ENCODE measurements at regions not wholly inside any gene's neighbourhood (a gene's known extent, or its start where the extent isn't known, plus 50 kb on each side); places are given as distances from the start of the nearest gene placed in this dataset.

DNA sequence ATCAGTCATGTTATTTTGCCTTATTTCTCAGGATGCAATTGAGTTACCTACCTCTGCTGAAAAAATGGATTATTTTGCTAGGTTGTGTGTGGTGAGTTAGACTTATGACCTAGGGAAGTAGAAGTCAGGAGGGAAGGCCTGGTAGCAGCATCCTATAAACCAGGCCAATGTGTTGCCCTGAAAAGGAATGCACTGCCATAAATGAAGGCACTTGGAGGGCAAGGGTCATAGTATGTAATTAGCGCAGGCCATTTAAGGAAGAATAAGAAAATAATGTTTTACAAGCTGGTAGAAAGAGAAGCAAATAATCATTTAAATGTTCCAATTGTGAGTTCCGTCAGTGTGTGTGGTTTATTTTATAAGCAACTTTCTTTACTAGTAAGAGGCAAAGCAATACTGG is 698.8 kb downstream of the KCNJ2 start:
- no peak for DNase-seq (ENCODE audit: low spot score)

DNA sequence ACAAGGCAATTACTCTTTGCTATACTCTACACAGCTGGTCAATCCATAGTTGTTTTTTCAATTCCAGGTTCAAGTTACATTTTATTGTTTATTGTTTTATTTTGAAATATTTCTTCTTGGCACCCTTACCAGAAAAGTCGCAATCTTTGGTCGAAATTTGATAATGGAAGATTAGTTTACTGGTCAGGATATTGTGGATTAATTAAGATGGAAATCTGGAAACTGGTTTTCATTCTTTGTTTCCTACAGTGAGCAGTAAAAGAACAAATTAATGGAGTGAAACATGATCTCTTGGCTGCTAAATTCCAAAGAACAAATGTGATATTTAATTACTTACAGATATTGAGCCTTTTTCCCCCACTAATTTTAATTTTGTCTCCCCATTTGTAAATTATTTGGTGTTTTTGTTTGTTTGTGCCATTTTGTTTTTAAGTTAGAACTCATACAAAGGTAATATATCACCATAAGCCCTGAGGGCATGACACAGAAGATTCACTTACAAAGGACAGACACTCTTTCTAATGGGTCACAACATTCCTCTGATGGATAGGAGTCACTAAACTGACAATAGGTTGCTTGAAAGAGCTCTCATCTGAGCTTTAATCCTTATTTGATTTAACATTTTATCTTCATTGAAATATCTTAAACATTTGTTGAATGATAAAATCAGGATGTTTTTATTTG is 700.2 kb downstream of the KCNJ2 start:
- DNase-seq (ENCODE audit: low spot score), result no peak

DNA sequence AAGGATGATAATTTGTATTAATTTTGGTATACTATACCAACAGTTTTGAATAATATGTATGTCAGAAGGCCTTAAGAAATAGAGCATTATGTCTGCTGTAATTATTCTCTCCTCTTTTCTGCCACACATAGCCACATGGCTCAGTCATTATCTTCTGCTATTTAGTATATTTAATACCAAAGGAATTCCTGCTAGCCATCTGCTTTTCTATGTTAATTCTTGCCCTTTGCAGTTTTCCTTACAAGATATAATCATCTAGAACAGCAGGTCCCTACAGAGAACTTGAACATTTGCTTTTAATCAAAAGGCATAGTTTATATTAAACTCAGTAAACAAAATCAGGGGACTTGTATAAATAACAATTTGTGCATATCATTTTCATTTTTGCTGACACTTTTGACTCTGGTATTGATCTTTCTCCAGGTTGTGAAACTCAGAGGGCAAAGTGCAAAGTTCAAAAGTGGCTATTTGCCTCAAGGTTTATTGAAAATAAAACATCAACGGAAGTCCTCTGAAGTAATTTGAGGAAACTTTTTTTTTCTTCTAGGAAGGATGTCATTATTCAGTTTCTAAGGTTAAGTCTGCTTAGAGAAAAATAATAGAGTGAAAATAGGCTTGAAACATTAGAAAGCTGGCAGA is 702.0 kb downstream of the KCNJ2 start:
- DNase-seq (ENCODE audit: low spot score), result no peak

DNA sequence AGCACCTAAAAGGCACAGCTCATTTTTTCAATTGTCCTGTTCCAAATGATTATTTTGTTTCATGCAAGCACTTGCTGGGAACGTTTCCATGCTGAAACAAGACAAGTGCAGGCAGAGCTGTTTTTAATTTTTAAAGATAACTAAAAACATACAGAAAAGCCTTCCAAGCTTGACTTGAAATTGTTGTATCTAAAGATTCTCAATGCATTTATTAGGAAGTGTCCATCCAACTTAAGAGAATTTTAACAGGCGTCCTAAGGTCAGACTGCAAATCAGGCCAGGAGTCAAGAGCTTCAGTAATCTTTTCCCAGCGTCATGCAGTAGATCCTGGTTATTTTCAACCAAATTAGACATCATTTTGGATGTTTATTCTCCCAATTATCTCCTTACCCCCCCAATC is 702.8 kb downstream of the KCNJ2 start:
- no peak for DNase-seq (ENCODE audit: low spot score)

DNA sequence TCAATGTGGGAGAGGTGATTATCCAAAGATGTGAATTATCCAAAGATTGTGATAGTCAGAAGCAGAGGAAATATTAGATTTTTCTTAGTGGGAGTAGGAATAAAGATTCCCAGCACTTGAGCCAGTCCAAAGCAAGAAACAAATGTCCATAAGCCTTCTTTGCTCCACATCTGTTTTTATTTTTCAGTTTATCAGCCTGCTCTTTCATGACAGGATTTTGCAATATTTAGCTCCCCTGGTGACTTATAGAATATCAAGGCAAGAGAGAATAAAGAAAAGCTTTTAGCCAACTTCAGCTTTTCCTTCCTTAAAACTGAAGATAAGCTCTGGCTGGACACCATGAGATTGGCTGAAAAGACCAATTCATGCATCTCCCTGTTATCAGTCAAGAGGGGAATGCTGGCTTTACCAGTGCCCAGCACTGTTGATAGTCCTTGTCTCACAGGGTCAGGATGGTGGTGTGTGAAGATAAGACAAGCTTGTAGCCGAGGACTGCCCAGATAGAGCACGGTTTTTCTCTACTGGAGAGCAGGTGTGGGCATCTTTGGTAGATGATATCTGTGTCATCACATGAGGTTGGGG is 706.5 kb downstream of the KCNJ2 start:
- no peak for DNase-seq (ENCODE audit: low spot score)

DNA sequence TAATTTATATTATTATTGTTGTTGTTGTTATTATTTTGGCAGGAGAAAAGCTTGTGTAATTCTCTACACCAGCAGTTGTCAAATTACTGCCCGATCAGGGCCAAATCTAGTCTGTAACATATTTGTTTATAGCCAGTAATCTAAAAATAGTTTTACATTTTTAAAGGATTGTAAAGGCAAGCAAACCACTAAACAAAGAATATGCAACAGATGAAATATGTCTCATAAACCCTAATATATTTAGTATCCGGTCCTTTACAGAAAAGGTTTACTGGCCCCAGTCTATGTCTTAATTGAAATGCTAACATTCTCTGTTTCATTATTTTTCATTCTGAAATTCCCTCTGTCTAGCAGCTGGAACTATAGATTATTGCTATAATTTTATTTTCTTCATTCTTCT is 709.5 kb downstream of the KCNJ2 start:
- DNase-seq (ENCODE audit: low spot score), result no peak

DNA sequence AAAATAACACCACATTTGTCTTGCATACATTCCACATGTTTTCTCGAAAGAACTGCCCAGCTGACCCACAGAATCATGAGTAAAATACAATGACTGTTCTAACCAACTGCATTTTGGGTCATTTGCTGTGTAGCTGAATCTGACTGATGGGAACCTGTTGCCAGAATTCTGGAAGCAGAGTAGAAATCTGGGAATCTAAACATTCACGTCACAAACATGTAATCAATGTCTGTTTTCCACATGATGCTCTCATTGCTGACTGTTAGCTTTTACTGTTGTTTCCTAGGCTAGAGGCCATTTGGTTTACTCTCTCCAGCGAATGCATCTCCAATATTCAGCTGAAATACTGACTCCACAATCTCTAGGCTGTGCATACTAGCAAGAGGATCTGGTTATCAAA is 710.1 kb downstream of the KCNJ2 start:
- no peak for DNase-seq (ENCODE audit: low spot score)

DNA sequence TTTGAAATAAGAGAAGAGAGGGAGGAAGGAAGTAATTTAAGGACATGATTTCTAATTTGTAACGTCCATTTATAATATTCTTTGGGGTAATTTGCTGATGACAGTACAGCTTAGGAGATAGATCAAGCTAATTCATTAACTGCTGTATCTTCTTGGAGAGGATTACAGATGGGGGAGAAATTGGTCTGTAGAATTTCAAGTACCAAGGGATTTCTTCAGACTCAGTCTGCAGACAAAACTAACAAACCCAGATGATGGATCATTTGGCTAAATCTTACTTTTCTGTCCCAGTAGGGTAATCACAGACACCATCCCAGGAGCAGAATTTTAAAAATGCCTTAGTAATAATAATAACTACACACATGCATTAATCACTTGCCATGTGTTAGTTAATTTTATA is 711.8 kb downstream of the KCNJ2 start:
- no peak for DNase-seq (ENCODE audit: low spot score)

DNA sequence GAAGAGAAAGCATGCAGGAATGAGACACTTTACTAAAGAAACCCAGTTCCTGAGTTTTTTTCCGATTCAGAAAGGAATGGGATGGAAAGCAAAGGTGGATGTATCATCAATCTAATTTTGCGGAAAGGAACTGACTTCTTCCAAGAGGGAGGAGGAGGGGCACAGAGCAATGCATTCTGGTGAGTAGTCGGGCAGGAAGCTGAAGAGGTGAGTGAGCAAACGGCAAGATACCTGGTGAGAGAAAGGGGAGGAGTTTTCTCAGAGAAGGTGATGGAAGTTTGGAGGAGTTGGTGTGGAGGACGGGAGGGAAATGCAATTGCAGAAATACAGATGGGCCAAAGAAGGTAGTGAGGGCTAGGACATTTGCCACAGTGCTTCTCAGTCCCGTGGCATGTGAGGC is 713.2 kb downstream of the KCNJ2 start:
- DNase-seq (ENCODE audit: low spot score), result no peak

DNA sequence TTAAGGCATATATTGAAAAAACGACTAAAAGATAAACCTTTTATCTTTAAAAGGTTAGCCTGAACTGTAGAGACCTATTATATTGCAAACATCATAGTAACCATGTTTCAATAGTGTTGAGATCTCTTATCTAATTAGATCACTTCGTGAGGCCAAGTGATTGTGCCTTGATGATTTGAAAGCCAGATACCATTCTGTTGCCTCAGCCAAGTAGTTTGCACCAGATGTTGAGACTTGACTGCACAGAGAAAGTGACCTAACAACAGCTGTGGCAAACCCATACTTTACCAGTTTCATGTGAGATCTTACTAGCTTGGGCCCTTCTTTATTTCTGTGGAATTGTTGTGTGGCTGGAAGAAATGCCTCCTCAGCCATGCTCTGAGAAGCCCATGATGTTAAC is 717.3 kb downstream of the KCNJ2 start:
- DNase-seq (ENCODE audit: low spot score), result no peak

DNA sequence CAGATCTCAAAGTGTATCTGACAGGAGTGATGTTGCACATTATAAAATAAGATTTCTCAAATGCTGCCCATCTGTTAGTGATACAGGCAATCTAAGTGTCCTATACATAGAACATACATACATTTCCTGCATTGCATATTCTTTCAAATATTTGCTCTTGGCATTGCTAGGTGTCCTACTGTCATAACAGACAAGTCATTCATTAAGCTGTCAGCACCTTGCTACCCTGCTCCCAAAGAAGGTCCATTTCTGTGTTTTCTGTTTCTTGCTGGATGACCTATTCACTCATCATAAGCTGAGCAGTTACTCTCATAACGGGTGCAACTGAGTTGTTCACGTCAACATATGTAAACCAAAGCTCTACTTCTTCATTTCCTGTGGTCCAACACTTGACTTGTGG is 719.0 kb downstream of the KCNJ2 start:
- no peak for DNase-seq (ENCODE audit: low spot score)

DNA sequence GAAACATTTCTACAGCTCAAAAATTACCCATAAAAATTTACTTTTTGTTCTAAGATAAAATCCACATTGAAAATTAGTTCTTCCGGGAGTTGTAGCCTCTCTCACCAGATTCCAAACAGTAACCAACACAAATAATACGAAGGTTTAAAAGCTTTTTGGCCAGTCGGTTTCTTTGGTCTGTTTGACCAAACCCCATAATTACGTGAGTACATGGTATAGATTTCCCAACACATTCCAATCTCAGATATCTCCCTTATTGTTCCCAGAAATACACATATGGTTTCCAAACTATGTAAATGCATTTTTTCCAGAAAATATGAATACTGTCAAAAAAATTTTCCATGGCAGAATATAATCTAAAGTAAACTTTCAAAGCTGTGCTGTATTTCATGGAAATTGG is 722.0 kb downstream of the KCNJ2 start:
- no peak for DNase-seq (ENCODE audit: low spot score)

DNA sequence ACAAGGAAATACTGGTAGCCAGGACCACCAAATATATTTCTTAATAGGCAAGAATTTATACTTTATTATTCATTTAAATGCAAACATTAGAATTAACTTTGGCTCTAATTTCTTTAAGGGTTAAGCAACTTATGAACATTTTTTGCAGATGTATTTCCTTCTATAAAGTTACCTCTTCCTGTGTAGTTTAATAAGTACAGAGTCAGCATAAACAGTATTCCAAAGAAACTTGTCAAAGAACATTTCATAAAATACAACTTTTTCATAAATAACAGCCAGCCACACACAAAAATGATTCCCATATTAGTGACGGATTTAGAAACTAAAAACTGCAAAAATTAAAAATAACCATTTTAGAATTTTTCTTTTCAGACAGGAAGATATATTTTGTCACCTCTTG is 723.2 kb downstream of the KCNJ2 start:
- no peak for DNase-seq (ENCODE audit: low spot score)

DNA sequence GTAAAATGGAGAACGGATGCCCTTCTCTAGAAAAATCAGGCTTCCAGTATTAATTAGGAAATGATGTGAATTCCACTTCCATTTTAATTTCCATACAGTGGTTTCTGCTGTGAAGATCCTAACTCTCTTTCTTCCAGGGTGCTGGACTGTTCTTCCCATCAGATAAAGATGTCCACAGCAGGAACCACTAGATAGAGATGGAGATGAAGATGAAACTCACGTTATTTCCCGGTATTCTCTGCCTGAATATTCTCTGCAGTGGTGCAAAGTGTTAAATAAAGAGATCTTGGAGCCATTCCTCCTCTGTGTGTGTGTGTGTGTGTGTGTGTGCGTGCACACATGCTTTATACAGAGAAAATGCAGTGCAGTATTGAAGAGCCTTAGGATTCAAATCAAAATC is 727.5 kb downstream of the KCNJ2 start:
- no peak for DNase-seq (ENCODE audit: low spot score)

DNA sequence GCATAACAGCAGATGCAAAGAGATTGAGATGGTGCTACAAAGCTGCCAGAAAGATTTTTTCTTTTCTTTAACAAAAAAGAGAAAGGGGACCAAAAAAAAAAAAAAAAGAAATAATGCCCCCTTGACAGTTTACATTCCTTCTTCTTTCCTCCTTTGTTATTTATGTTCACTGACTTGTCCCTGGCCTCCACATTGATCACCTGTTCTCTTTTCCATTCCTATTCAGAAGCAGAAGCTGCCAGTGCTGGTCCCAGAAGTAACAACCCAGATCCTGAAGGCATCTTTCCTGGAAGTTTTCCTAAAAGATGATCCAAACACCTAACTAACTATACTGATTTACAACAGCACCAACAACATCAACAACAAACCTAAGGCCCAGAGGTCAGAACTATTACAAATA is 728.1 kb downstream of the KCNJ2 start:
- no peak for DNase-seq (ENCODE audit: low spot score)

DNA sequence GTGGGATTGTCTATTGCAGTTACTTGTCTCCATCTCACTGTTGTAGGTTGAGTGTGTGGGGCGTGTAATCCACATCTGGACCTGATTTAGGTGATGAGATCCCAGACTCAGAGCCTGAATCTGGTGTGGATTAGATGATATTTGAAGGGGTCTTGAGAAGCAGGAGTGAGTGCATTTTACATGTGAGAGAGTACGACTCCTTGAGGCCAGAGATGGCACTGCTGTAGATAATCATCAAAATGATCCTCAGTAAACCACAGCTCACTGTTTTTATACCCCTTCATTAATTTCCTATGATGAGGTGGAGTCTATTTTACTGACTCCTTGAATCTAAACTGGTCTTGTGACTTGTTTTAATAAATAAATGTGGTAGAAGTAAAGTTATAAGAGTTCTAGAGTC is 732.5 kb downstream of the KCNJ2 start:
- no peak for DNase-seq (ENCODE audit: low spot score)

DNA sequence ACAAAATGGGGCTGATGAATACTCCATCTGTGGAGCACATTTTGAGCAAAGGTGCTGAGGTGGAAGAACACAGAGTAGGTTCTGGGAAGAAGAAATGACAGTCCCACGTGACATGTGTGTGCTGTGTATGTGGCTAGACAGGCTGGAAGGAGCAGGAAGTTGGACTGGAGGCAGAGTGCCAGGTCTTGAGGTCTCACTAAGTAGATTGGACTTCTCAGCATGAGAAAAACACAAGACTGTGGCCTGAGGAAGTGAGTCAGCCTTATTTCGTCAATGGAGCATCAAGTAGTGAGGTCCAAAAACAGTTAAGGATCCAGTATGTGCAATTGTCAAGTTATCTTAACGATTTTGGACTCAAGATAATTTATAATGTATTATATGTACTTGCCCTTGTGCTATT is 736.5 kb downstream of the KCNJ2 start:
- DNase-seq (ENCODE audit: low spot score), result peak; percentile 54

DNA sequence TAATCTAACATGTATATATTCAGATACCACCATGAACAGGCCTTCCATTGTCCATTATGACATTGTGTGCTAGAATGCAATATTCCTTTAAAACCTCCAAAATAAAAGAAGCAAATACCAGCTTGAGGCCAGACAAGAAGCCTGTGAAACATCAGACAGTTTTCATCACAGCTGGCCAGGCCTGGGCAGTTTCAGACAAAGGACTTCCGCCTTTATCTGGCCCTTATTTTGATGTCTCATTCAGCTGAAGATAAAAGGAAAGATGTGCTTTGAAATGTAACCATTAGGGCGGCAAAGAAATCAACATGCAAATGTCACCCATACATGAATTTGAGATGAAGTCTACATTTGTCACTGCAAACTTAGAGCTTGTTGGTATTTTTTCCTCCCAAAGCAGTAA is 737.5 kb downstream of the KCNJ2 start:
- DNase-seq (ENCODE audit: low spot score), result no peak

DNA sequence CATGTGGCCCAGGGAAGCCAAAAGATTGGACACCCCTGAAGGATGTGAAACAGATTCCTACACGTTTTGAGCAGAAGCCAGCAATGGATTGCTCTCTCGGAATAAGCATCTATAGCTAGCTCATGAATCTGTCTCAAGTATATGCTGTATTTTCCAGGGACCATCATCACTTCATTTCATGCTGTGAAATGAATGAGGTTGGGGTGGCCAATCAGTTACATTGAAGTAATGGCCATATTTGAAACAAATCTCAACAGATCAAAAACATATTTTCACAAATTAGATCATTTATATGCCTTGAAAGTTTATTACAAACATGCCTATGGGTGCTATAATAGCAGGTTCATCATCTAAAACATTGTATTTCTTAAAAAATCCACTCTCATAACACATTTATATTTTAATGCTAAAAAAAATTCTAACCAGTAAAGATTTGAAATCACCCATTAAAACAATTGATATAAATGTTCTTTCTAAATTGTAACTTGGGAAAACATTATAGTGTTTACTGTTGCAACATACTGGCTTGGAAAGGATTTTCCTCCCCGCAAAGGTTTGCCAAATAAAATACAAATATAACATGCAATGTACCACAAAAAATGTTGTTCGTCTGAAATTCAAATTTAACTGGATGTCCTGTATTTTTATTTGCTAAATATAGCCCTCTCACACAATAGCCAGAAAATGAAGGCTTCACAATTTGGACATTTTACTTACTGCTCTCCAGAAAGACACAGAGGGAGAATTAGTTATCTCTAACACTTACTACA is 743.6 kb downstream of the KCNJ2 start:
- no peak for DNase-seq (ENCODE audit: low spot score)

DNA sequence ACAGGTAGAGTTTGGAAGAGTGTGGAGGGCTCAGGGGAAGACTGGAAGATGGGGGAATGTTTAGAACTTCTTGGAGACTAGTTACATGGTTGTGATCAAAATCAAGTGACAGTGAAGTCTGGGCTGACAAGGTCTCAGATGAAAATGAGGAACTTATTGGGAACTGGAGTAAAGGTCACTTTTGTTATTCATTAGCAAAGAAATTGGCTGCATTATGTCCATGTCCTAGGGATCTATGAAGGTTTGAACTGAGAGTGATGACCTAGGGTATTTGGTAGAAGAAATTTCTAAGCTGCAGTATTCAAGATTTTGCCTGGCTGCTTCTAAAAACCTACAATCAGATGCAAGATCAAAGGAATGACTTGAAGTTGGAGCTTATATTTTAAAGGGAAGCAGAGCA is 747.1 kb downstream of the KCNJ2 start:
- no peak for DNase-seq (ENCODE audit: low spot score)

DNA sequence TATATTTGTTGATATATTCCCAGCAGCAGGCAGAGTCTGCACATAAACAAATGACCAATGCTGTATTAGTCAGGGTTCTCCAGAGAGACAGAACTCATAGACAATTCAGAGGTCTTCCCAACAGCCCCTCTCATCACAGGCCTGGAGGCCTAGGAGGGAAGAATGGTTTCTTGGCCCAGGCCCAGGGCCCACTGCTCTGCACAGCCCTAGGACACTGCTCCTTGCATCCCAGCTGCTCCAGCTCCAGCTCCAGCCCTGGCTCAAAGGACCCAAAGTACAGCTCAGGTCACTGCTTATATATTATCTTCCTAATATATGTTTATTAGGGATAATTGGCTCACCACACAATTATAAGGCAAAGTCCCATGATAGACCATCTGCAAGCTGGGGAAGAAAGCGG is 749.9 kb downstream of the KCNJ2 start:
- no peak for DNase-seq (ENCODE audit: low spot score)

DNA sequence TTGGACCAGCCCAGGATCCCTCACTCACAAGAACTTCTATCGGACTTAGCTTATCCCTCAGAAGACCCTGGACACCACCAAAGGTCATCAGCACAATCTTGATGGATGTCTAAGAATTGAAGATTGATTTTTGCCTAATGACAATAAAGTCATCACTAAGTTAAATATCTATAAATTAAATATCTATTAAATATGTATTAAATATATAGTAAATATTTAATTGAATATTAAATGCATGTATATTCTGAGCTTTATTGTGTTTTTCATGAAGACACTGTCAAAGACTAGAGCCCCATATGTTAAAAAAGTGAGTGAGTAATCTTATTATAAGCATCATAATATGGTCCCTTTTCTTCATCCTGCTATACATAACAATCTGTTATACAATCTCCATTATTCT is 751.1 kb downstream of the KCNJ2 start:
- DNase-seq (ENCODE audit: low spot score), result no peak

DNA sequence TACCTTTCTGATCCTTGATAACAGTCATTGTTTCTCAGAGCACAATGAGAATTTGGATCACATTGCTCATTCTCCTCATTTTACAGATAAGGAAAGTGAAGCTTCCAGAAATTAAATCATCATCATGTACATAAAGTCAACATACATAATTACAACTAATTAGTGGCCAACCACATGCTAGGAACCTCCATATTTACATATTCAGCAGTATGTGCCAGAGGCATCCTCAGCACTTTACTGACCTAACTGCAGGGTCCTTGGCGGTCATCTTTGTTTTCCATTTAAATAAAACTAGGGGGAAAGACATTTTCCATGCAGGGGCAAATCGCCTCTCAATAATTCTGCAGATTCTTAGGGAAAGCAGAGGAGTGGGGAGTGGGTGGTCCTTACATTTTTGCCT is 752.9 kb downstream of the KCNJ2 start:
- DNase-seq (ENCODE audit: low spot score), result no peak
